Stomach smooth muscle (tissue), 2 donors: ENCODE measurements at regions not wholly inside any gene's neighbourhood (a gene's known extent, or its start where the extent isn't known, plus 50 kb on each side); places are given as distances from the start of the nearest gene placed in this dataset.

Source experiments
- H3K27ac ChIP-seq: one replicate; pipeline ENCODE4 v1.7.0; 2013; ENCODE audit warnings: mild to moderate bottlenecking, low read length, inconsistent platforms
- H3K27me3 ChIP-seq, 2 donors: one replicate each; pipeline ENCODE4 v1.7.0; 2013; ENCODE audit warnings: low read length in 2 of 2; ENCODE audit not compliant: insufficient read depth in 2 of 2, control insufficient read depth in 1 of 2
- H3K36me3 ChIP-seq, 2 donors: one replicate each; pipeline ENCODE4 v1.7.0; 2013; ENCODE audit warnings: low read length in 2 of 2; ENCODE audit not compliant: control insufficient read depth in 2 of 2, insufficient read depth in 2 of 2
- H3K4me1 ChIP-seq: one replicate; pipeline ENCODE4 v1.7.0; 2013; ENCODE audit warnings: low read length; ENCODE audit not compliant: control insufficient read depth, insufficient read depth
- H3K4me3 ChIP-seq, 2 donors: one replicate each; pipeline ENCODE4 v1.7.0; 2013; ENCODE audit warnings: low read length in 2 of 2
- H3K9ac ChIP-seq, 2 donors: one replicate each; pipeline ENCODE4 v1.7.0; 2013; ENCODE audit warnings: low read length in 2 of 2, mild to moderate bottlenecking in 1 of 2
- H3K9me3 ChIP-seq, 2 donors: one replicate each; pipeline ENCODE4 v1.7.0; 2013; ENCODE audit warnings: low read length in 2 of 2; ENCODE audit not compliant: control insufficient read depth in 2 of 2
- donor health status: healthy.
- donor health status: Pancreatic carcinoma.

DNA sequence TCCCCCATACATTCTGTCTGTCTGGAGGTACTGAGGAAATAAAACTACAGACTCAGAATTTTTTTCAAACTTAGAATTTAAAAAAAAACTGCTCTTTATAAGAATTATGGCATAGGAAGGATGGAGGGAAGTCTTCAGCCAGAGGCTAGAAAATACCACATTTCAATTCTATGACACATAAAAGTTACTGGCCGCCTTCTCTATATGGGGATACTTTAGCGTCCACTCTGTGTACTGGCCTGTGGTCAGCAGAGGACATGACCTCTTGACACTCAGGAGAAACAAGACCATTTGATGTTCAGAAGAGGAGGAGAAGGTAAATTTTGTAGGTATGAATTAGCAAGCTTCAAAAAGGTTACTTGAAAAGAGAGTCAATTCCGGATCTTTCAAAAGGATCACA, 417.4 kb downstream of the MFSD1 start:
- no peak overlapping the region for H3K27ac ChIP-seq
- H3K9me3 ChIP-seq = no peaks in the 10 kb centered on the region
- no peak overlapping the region for H3K9ac ChIP-seq
- no peaks in the 10 kb centered on the region for H3K36me3 ChIP-seq
- no peak overlapping the region for H3K4me3 ChIP-seq
- no peaks in the 10 kb centered on the region for H3K4me1 ChIP-seq
- peaks cover 0 to 2% of the 10 kb centered on the region in 2 donors for H3K27me3 ChIP-seq

DNA sequence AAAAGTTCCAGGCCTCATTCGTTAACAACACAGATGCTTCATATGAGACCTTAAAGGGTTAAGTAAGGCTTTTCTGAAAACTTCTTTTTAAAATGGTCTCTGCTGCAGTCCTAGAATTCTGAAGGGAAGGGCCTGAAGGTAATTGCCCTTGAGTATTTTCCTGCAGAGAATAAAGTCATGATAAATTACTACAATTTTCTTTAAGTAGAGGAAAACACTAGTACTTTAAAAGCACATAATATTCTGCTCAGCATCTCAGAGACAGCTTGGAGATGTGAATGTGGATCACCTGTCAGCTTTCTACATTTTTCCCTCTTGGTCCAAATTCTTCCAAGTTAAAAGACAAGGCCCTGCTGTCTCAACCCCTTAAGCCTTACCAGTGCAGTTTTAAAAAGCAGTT, 419.5 kb downstream of the MFSD1 start:
- H3K27me3 ChIP-seq = peaks cover 0 to 2% of the 10 kb centered on the region in 2 donors
- H3K9me3 ChIP-seq = no peaks in the 10 kb centered on the region
- H3K9ac ChIP-seq = no peak overlapping the region
- no peaks in the 10 kb centered on the region for H3K36me3 ChIP-seq
- H3K27ac ChIP-seq = no peak overlapping the region
- no peaks in the 10 kb centered on the region for H3K4me1 ChIP-seq
- H3K4me3 ChIP-seq = no peak overlapping the region

DNA sequence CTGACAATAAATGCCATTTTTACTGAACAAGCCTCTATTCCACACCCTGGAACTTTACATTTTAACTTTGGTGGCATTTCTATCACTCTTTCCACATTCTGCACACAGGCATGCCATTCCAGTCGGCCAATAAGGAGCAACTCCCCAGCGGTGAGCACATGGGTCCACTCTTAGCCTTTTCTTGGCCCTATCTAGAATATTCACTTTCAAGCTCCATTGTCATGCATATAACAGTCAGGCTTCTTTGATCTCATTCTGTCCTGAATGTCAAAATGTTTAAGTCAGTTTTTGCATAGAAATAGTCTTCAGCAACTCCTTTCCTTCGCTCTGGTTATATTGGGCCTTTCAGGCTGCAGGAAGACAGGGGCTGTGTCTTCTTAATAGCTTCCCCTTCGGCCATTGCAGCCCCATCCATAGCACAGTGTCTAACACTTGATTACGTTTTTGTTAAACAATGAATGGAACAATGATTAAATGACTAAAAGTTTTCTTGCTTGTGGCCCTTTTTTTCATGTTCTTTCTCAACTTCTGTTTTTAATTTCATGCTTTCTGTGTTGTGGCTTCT, 427.3 kb downstream of the MFSD1 start:
- Histone ChIP-seq H3K9me3 (no peaks in the 10 kb centered on the region), H3K27me3 (no peaks in the 10 kb centered on the region), H3K27ac (no peak overlapping the region), H3K4me3 (no peak overlapping the region), H3K4me1 (no peaks in the 10 kb centered on the region), H3K9ac (no peak overlapping the region), H3K36me3 (no peaks in the 10 kb centered on the region)

DNA sequence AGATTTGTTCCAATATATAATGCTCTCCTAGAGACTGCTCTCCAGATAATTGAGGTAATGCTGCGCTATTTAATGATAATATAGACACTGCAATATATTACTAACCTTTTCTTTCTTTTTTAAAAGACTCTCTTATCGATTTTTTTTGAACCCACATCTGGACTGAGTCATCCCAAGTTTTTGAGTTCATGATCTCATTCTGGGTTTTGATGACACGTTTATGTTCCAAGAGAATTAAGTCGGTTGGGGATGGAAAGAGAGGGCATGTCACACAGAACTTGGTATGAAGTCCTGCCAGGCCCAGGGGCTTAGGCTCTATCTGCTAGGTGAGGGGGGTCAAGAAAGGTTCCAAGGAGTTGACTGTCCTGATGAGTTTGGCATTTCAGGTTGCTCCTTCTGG, 431.1 kb downstream of the MFSD1 start:
- H3K4me3 ChIP-seq = no peak overlapping the region
- no peak overlapping the region for H3K27ac ChIP-seq
- no peaks in the 10 kb centered on the region for H3K27me3 ChIP-seq
- H3K9me3 ChIP-seq = no peaks in the 10 kb centered on the region
- H3K4me1 ChIP-seq = no peaks in the 10 kb centered on the region
- no peak overlapping the region for H3K9ac ChIP-seq
- H3K36me3 ChIP-seq = no peaks in the 10 kb centered on the region

DNA sequence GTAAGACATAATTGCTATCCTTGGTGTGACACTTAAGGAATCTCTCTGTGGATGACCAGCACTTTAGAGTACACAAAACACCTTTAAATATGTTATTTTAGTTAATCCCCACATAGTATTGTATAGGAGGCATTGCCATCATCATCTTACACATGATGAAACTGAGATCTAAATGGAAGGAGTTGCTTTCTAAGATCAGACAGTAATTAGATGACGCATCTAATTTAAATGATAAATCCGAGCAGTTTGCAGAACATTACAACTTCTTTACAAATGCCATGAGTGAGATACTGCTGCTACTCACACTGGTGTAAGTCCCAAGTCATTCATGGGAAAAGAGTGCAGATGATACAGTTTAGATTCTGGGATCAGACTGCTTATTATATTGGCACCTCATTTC, 431.9 kb downstream of the MFSD1 start:
- Histone ChIP-seq H3K36me3 (no peaks in the 10 kb centered on the region), H3K9ac (no peak overlapping the region), H3K27ac (no peak overlapping the region), H3K4me1 (no peaks in the 10 kb centered on the region), H3K27me3 (no peaks in the 10 kb centered on the region), H3K9me3 (no peaks in the 10 kb centered on the region), H3K4me3 (no peak overlapping the region)

DNA sequence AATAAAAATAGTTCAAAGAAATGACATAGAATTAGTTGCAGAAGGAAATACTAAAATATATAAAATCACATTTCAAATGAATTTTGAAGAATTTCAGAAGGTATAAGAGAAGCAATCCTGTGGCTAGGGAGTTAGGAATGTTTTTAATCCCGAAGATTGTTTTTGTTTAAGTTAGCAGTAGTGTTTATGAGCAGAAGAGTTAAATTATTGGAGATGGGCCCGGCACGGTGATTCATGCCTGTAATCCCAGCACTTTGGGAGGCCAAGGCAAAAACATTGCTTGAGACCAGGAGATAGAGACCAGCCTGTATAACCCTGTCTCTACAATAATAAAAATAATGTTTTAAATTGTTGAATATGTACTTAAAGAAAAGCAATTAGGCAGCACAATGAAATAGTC, 432.5 kb downstream of the MFSD1 start:
- no peaks in the 10 kb centered on the region for H3K36me3 ChIP-seq
- no peak overlapping the region for H3K27ac ChIP-seq
- no peaks in the 10 kb centered on the region for H3K27me3 ChIP-seq
- no peak overlapping the region for H3K9ac ChIP-seq
- H3K4me3 ChIP-seq = no peak overlapping the region
- H3K9me3 ChIP-seq = no peaks in the 10 kb centered on the region
- H3K4me1 ChIP-seq = no peaks in the 10 kb centered on the region

GRCh38 chr3:159236321-159236720, 434.5 kb downstream of the MFSD1 start:
- no peaks in the 10 kb centered on the region for H3K4me1 ChIP-seq
- H3K4me3 ChIP-seq = no peak overlapping the region
- H3K27me3 ChIP-seq = no peaks in the 10 kb centered on the region
- H3K9ac ChIP-seq = no peak overlapping the region
- no peak overlapping the region for H3K27ac ChIP-seq
- H3K36me3 ChIP-seq = no peaks in the 10 kb centered on the region
- H3K9me3 ChIP-seq = no peaks in the 10 kb centered on the region

GRCh38 chr3:159237226-159237625, 435.4 kb downstream of the MFSD1 start:
- Histone ChIP-seq H3K36me3 (no peaks in the 10 kb centered on the region), H3K4me1 (no peaks in the 10 kb centered on the region), H3K9me3 (no peaks in the 10 kb centered on the region), H3K9ac (no peak overlapping the region), H3K27ac (no peak overlapping the region), H3K4me3 (no peak overlapping the region), H3K27me3 (no peaks in the 10 kb centered on the region)

DNA sequence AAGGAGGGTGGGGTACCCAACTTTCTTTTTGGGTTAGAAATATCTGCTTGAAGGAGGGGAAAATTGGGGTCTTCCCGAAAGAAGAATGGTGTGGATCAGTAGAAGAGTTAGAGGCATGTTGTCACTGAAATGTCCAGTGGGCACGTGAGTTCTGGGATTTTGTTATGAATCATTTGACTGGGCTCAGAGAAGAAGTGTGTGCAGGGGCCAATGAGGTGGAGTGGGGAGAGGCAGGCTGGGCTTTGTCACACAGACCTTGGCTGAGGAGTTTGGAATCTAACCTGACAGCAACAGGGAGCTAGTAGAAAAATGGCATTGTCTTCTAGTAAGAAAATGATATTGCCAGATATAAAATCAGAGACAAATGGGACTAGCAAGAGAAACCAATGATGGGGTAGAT, 436.8 kb downstream of the MFSD1 start:
- H3K27ac ChIP-seq = no peak overlapping the region
- H3K9ac ChIP-seq = no peak overlapping the region
- no peaks in the 10 kb centered on the region for H3K4me1 ChIP-seq
- H3K36me3 ChIP-seq = no peaks in the 10 kb centered on the region
- no peak overlapping the region for H3K4me3 ChIP-seq
- no peaks in the 10 kb centered on the region for H3K27me3 ChIP-seq
- no peaks in the 10 kb centered on the region for H3K9me3 ChIP-seq

DNA sequence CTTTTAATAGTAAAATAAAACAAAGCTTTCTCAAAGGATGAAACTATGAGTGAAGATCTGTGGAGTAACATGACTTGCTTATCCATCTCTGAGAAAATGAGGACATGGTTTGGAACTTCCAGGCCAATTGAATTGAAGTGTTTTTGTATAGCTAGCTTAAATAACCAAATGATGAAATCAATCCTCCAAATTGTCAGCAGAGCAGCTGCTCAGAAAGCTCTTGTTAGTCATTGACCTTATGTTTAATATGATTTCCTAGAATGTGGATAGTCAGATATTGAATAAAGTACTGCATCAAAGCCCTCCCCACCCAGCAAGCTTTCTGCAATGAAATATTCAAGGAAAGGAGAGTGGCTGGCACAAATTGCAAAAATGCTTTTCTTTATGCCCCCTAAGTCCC, 437.2 kb downstream of the MFSD1 start:
- no peaks in the 10 kb centered on the region for H3K27me3 ChIP-seq
- H3K9ac ChIP-seq = no peak overlapping the region
- no peak overlapping the region for H3K4me3 ChIP-seq
- H3K4me1 ChIP-seq = no peaks in the 10 kb centered on the region
- no peak overlapping the region for H3K27ac ChIP-seq
- H3K9me3 ChIP-seq = no peaks in the 10 kb centered on the region
- H3K36me3 ChIP-seq = no peaks in the 10 kb centered on the region

GRCh38 chr3:159244933-159245332, 443.1 kb downstream of the MFSD1 start:
- H3K9me3 ChIP-seq = no peaks in the 10 kb centered on the region
- no peak overlapping the region for H3K4me3 ChIP-seq
- no peak overlapping the region for H3K27ac ChIP-seq
- no peaks in the 10 kb centered on the region for H3K27me3 ChIP-seq
- no peaks in the 10 kb centered on the region for H3K4me1 ChIP-seq
- H3K36me3 ChIP-seq = no peaks in the 10 kb centered on the region
- H3K9ac ChIP-seq = no peak overlapping the region
